ENCODE measurements at regions not wholly inside any gene's neighbourhood (a gene's known extent, or its start where the extent isn't known, plus 50 kb on each side); places are given as distances from the start of the nearest gene placed in this dataset.

DNA sequence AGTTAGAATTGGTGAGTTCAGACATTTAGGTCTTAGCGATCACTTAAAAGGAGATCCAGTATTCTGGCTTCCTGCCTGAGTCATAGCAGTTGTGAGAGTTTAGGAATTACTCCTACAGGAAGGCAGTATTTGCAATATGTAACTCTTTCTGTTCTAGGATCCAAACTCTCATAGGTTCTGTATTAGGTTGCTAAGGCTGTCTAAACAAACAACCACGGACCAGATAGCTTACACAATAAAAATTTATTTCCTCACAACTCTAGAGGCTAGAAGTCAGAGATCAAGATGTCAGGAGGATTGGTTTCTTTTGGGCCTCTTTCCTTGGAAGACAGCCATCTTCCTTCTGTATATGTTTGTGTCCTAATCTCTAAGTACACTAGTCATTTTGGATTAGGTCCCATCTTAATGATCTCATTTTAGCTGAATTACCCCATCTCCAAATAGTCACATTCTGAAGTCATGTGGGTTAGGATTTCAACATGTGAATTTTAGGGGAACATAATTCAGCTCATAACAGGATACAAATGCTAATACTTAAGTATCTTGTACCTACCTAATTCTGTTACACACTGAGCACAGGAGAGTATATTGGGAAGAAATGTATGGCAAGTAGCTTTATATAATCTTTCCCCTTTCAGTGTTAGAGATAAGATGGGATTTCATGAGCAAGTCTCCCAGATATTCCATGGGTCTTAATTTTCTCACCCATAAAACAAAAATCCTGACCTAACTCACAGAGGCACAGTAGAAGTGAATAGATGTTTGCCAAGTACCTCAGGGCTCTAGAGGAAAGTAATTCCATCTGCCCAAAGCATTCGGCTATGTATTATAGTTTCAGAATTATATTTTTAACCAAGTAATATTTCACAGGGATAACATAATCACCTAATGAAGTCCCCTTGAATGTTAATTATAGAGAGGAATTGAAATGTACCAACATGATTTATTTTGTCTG is 144.4 kb downstream of the PTBP2 start:
- H3K27me3 Mint-ChIP-seq (ENCODE audit: low read depth), result no peaks in the 10 kb centered on the region
- no peak overlapping the region for H2BK5ac ChIP-seq (ENCODE audit: insufficient read length, low read length)
- no peak overlapping the region for H4K5ac ChIP-seq (ENCODE audit: insufficient read length, low read depth, low read length)
- H3K27ac ChIP-seq (ENCODE audit: insufficient read length, low read depth, low read length), result no peak overlapping the region
- no peaks in the 10 kb centered on the region for H3K27me3 ChIP-seq (ENCODE audit: insufficient read depth, low read length)
- no peak overlapping the region for H2BK15ac ChIP-seq (ENCODE audit: low read depth, low read length)
- no peak overlapping the region for H2BK12ac ChIP-seq (ENCODE audit: insufficient read length, low read depth, low read length)
- no peak overlapping the region for H3K4me3 Mint-ChIP-seq
- no peak overlapping the region for H3K56ac ChIP-seq (ENCODE audit: insufficient read length, low read depth, low read length)
- no peaks in the 10 kb centered on the region for H4K20me1 ChIP-seq (ENCODE audit: control insufficient read depth, insufficient read depth, insufficient read length)
- no peak overlapping the region for H2AK5ac ChIP-seq (ENCODE audit: insufficient read length, low read length)
- no peak overlapping the region for H4K8ac ChIP-seq (replicated peaks; ENCODE audit: insufficient read length, low read depth, low read length)
- TF ChIP-seq, protein P1, sequence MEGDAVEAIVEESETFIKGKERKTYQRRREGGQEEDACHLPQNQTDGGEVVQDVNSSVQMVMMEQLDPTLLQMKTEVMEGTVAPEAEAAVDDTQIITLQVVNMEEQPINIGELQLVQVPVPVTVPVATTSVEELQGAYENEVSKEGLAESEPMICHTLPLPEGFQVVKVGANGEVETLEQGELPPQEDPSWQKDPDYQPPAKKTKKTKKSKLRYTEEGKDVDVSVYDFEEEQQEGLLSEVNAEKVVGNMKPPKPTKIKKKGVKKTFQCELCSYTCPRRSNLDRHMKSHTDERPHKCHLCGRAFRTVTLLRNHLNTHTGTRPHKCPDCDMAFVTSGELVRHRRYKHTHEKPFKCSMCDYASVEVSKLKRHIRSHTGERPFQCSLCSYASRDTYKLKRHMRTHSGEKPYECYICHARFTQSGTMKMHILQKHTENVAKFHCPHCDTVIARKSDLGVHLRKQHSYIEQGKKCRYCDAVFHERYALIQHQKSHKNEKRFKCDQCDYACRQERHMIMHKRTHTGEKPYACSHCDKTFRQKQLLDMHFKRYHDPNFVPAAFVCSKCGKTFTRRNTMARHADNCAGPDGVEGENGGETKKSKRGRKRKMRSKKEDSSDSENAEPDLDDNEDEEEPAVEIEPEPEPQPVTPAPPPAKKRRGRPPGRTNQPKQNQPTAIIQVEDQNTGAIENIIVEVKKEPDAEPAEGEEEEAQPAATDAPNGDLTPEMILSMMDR (conservative IDR thresholded peaks at IDR 0.05), result no peak
- no peak overlapping the region for H3K14ac ChIP-seq (ENCODE audit: insufficient read depth, low read length)
- no CpG with 5 or more reads among the region's 3 CpGs for WGBS (ENCODE audit: extremely low coverage, insufficient read length, low lambda C conversion rate)
- H4K91ac ChIP-seq (ENCODE audit: insufficient read length, low read depth, low read length), result no peak overlapping the region
- no peaks in the 10 kb centered on the region for H3K79me1 ChIP-seq (ENCODE audit: insufficient read depth, low read depth, low read length, poor library complexity, severe bottlenecking)
- H2AFZ ChIP-seq (ENCODE audit: low read length), result no peak overlapping the region
- H3K9me3 Mint-ChIP-seq, result peaks cover 0 to 1% of the 10 kb centered on the region in 2 experiments; a peak in 1 of 5 replicates
- peaks cover 0 to 2% (median 0%) of the 10 kb centered on the region in 3 experiments; a peak in 1 of 7 replicates for H3K36me3 Mint-ChIP-seq (ENCODE audit: insufficient read depth in 1 of 3, low read depth in 3 of 3)
- no peaks in the 10 kb centered on the region for H3K9me3 ChIP-seq (ENCODE audit: control insufficient read depth, low read depth, low read length)
- no peak overlapping the region for H3K18ac ChIP-seq (ENCODE audit: insufficient read length, low read depth, low read length)
- H3K4me1 Mint-ChIP-seq, result no peaks in the 10 kb centered on the region
- DNase-seq, result no peak
- H3K4me1 ChIP-seq (ENCODE audit: insufficient read depth, low read length), result no peaks in the 10 kb centered on the region
- no peak overlapping the region for H3K27ac Mint-ChIP-seq
- no peak overlapping the region for H3K9ac ChIP-seq (ENCODE audit: extremely low read depth, insufficient read length, low read length)
- no peaks in the 10 kb centered on the region for H3K23me2 ChIP-seq (ENCODE audit: insufficient read length, low read depth, low read length, poor library complexity, severe bottlenecking)
- no peak overlapping the region for H3K23ac ChIP-seq (ENCODE audit: insufficient read length, low read depth, low read length)
- no peaks in the 10 kb centered on the region for H3K79me2 ChIP-seq (ENCODE audit: insufficient read depth, low read length)
- no peak overlapping the region for H3T11ph ChIP-seq (ENCODE audit: low read length)
- no peak overlapping the region for H3K4me2 ChIP-seq (ENCODE audit: insufficient read depth, insufficient read length, low read length)
- H2BK20ac ChIP-seq (ENCODE audit: low read depth, low read length, poor library complexity, severe bottlenecking), result no peak overlapping the region
- no peak overlapping the region for H3K4ac ChIP-seq (ENCODE audit: low read depth, low read length)
- H2BK120ac ChIP-seq (ENCODE audit: low read depth, low read length, poor library complexity, severe bottlenecking), result no peak overlapping the region

Measured in H9 (cell line).